HEK293 (cell line): ENCODE measurements at regions not wholly inside any gene's neighbourhood (a gene's known extent, or its start where the extent isn't known, plus 50 kb on each side); places are given as distances from the start of the nearest gene placed in this dataset.

Experiments
- CTCF ChIA-PET: fragments of 350-600 bp; formaldehyde crosslinking; extraction: SDS; loops from one replicate; lab custom pipeline; 2021; ENCODE audit warnings: antibody characterized with exemption; lab: Yijun Ruan, JAX
- POLR2A ChIA-PET: fragments of 300-600 bp; formaldehyde crosslinking; extraction: SDS; loops from one replicate; lab custom pipeline; 2020; ENCODE audit warnings: antibody characterized with exemption, inconsistent platforms; lab: Yijun Ruan, JAX
- H3K27ac ChIP-seq: fragments of 200-500 bp; sonication (Bioruptor generic); 2 replicates; pipeline ENCODE4 v1.5.1; 2014; ENCODE audit warnings: low read depth, low read length, control low read depth, inconsistent platforms; ENCODE audit errors: extremely low read depth
- H3K36me3 ChIP-seq, 2 experiments: fragments of 200-500 bp in 1 of 2; sonication (Bioruptor generic) in 1 of 2; 1 replicate in 1 of 2; 2 replicates in 1 of 2; pipeline ENCODE4 v1.5.1; 2014 to 2017; ENCODE audit warnings: inconsistent platforms in 2 of 2, low read length in 2 of 2; ENCODE audit not compliant: control insufficient read depth in 2 of 2, insufficient read depth in 1 of 2
- H3K4me1 ChIP-seq: fragments of 200-500 bp; sonication (Bioruptor generic); 2 replicates; pipeline ENCODE4 v1.5.1; 2014; ENCODE audit warnings: mild to moderate bottlenecking, low read length, inconsistent platforms; ENCODE audit not compliant: control insufficient read depth, insufficient read depth
- H3K4me3 ChIP-seq: 2 replicates; pipeline ENCODE4 v1.5.1; 2011; ENCODE audit warnings: low read depth, mild to moderate bottlenecking, control low read depth, low read length, moderate library complexity
- H3K9me3 ChIP-seq: fragments of 200-500 bp; sonication (Bioruptor generic); 2 replicates; pipeline ENCODE4 v1.5.1; 2014; ENCODE audit warnings: low read depth, low read length, inconsistent platforms; ENCODE audit not compliant: control insufficient read depth, insufficient read depth
- BCL6B ChIP-seq: fragments of 450-650 bp; formaldehyde crosslinking; IDR thresholded peaks from 2 replicates; pipeline ENCODE4 v1.5.1; 2017; ENCODE audit warnings: missing biosample characterization, missing genetic modification characterization
- HIC1 ChIP-seq: fragments of 450-650 bp; formaldehyde crosslinking; IDR thresholded peaks from 2 replicates; pipeline ENCODE4 v1.5.1; 2016; ENCODE audit warnings: missing biosample characterization, missing genetic modification characterization
- HOXA7 ChIP-seq: sonication (generic); formaldehyde crosslinking; IDR thresholded peaks from 2 replicates; pipeline ENCODE4 v1.8.1; 2022; ENCODE audit warnings: missing genetic modification reagents, borderline replicate concordance
- MZF1 ChIP-seq: fragments of 450-650 bp; formaldehyde crosslinking; IDR thresholded peaks from 2 replicates; pipeline ENCODE4 v1.5.1; 2017; ENCODE audit warnings: missing biosample characterization, missing genetic modification characterization, borderline replicate concordance
- OVOL3 ChIP-seq: fragments of 450-650 bp; formaldehyde crosslinking; IDR thresholded peaks from 2 replicates; pipeline ENCODE4 v1.5.1; 2016; ENCODE audit warnings: missing biosample characterization, missing genetic modification characterization
- SCRT1 ChIP-seq: fragments of 450-650 bp; formaldehyde crosslinking; IDR thresholded peaks from 2 replicates; pipeline ENCODE4 v1.5.1; 2016; ENCODE audit warnings: missing biosample characterization, missing genetic modification characterization, borderline replicate concordance
- YY2 ChIP-seq: fragments of 450-650 bp; formaldehyde crosslinking; IDR thresholded peaks from 2 replicates; pipeline ENCODE4 v1.5.1; 2016; ENCODE audit warnings: missing biosample characterization, missing genetic modification characterization
- ZBTB21 ChIP-seq: fragments of 450-650 bp; formaldehyde crosslinking; IDR thresholded peaks from 2 replicates; pipeline ENCODE4 v1.5.1; 2017; ENCODE audit warnings: missing biosample characterization, missing genetic modification characterization
- ZBTB48 ChIP-seq: fragments of 450-650 bp; formaldehyde crosslinking; IDR thresholded peaks from 2 replicates; pipeline ENCODE4 v1.5.1; 2016; ENCODE audit warnings: missing biosample characterization, missing genetic modification characterization
- ZBTB8A ChIP-seq: fragments of 450-650 bp; formaldehyde crosslinking; IDR thresholded peaks from 2 replicates; pipeline ENCODE4 v1.5.1; 2016; ENCODE audit warnings: missing biosample characterization, missing genetic modification characterization
- ZNF10 ChIP-seq: fragments of 450-650 bp; formaldehyde crosslinking; IDR thresholded peaks from 2 replicates; pipeline ENCODE4 v1.5.1; 2017; ENCODE audit warnings: missing biosample characterization, missing genetic modification characterization
- ZNF16 ChIP-seq: fragments of 450-650 bp; formaldehyde crosslinking; IDR thresholded peaks from 2 replicates; pipeline ENCODE4 v1.5.1; 2016; ENCODE audit warnings: low read depth, missing biosample characterization, missing genetic modification characterization
- ZNF184 ChIP-seq: fragments of 450-650 bp; IDR thresholded peaks from 2 replicates; pipeline ENCODE4 v1.5.1; 2018; ENCODE audit warnings: missing biosample characterization, mild to moderate bottlenecking, missing genetic modification characterization
- ZNF24 ChIP-seq: fragments of 450-650 bp; formaldehyde crosslinking; IDR thresholded peaks from 2 replicates; pipeline ENCODE4 v1.5.1; 2016; ENCODE audit warnings: missing biosample characterization, missing genetic modification characterization
- ZNF274 ChIP-seq, 2 experiments: fragments of 200-500 bp in 1 of 2; fragments of 450-650 bp in 1 of 2; sonication (Bioruptor generic) in 1 of 2; formaldehyde crosslinking in 1 of 2; IDR thresholded peaks; 2 replicates each; pipeline versions ENCODE4 v1.5.1 to v1.6.1; 2014 to 2016; ENCODE audit warnings: borderline replicate concordance in 1 of 2, inconsistent platforms in 1 of 2, low read length in 1 of 2, missing biosample characterization in 1 of 2, missing genetic modification characterization in 1 of 2
- ZNF292 ChIP-seq: fragments of 450-650 bp; formaldehyde crosslinking; IDR thresholded peaks from 2 replicates; pipeline ENCODE4 v1.5.1; 2016; ENCODE audit warnings: low read depth, missing biosample characterization, missing genetic modification characterization, borderline replicate concordance
- ZNF366 ChIP-seq: fragments of 450-650 bp; formaldehyde crosslinking; conservative IDR thresholded peaks from 2 replicates; pipeline ENCODE4 v1.5.1; 2016; ENCODE audit warnings: missing biosample characterization, missing genetic modification characterization
- ZNF426 ChIP-seq: fragments of 450-650 bp; formaldehyde crosslinking; IDR thresholded peaks from 2 replicates; pipeline ENCODE4 v1.5.1; 2017; ENCODE audit warnings: missing biosample characterization, missing genetic modification characterization, mild to moderate bottlenecking, inconsistent platforms, moderate library complexity
- ZNF514 ChIP-seq: fragments of 450-650 bp; formaldehyde crosslinking; IDR thresholded peaks from 2 replicates; pipeline ENCODE4 v1.5.1; 2016; ENCODE audit warnings: missing biosample characterization, missing genetic modification characterization
- ZNF521 ChIP-seq: fragments of 450-650 bp; formaldehyde crosslinking; IDR thresholded peaks from 2 replicates; pipeline ENCODE4 v1.5.1; 2017; ENCODE audit warnings: missing biosample characterization, mild to moderate bottlenecking, missing genetic modification characterization
- ZNF670 ChIP-seq: fragments of 450-650 bp; formaldehyde crosslinking; IDR thresholded peaks from 2 replicates; pipeline ENCODE4 v1.5.1; 2016; ENCODE audit warnings: missing biosample characterization, missing genetic modification characterization, low read depth
- ZNF704 ChIP-seq: fragments of 450-650 bp; formaldehyde crosslinking; IDR thresholded peaks from 2 replicates; pipeline ENCODE4 v1.5.1; 2016; ENCODE audit warnings: missing biosample characterization, missing genetic modification characterization
- ZNF768 ChIP-seq: fragments of 450-650 bp; formaldehyde crosslinking; IDR thresholded peaks from 2 replicates; pipeline ENCODE4 v1.5.1; 2018; ENCODE audit warnings: missing biosample characterization, mild to moderate bottlenecking, missing genetic modification characterization
- ZNF777 ChIP-seq: fragments of 450-650 bp; formaldehyde crosslinking; IDR thresholded peaks from 2 replicates; pipeline ENCODE4 v1.5.1; 2017; ENCODE audit warnings: missing biosample characterization, missing genetic modification characterization, borderline replicate concordance
- ZNF792 ChIP-seq: fragments of 450-650 bp; formaldehyde crosslinking; IDR thresholded peaks from 2 replicates; pipeline ENCODE4 v1.5.1; 2016; ENCODE audit warnings: missing biosample characterization, missing genetic modification characterization
- ZSCAN16 ChIP-seq: fragments of 450-650 bp; formaldehyde crosslinking; IDR thresholded peaks from 2 replicates; pipeline ENCODE4 v1.5.1; 2016; ENCODE audit warnings: missing biosample characterization, missing genetic modification characterization
- ZSCAN4 ChIP-seq: fragments of 450-650 bp; formaldehyde crosslinking; IDR thresholded peaks from 2 replicates; pipeline ENCODE4 v1.5.1; 2017; ENCODE audit warnings: missing biosample characterization, missing genetic modification characterization

DNA sequence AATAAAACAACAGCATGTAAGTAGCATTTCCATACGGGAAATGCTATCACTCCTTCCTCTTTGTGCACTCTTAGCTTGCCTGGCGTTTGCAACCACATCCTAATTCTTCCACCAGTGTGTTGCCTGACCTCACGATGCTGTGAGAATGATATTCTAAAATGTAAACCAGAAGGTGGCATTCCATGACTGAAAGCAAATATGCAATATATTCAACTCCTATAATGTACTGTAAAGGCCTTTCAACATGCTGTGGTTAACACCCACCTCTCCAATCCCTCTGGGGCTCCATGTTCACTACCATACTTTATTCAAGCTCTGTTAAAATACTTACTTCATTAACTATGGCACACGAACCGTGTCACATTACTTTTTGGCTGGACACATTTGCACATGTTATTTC is 420.6 kb upstream of the DEPDC1 start:
- TF ChIP-seq ZSCAN4 (tag by site-specific recombination) = no peak
- TF ChIP-seq ZNF792 = no peak
- no peak for TF ChIP-seq ZNF16
- no peak for TF ChIP-seq ZBTB8A (tag by site-specific recombination)
- no peak for TF ChIP-seq ZNF366 (tag by site-specific recombination)
- no peak for TF ChIP-seq ZNF184 (tag by site-specific recombination)
- no peak for TF ChIP-seq ZNF704
- no peak for TF ChIP-seq ZNF777 (tag by site-specific recombination)
- TF ChIP-seq ZNF24 (tag by site-specific recombination) = no peak
- TF ChIP-seq ZNF292 (tag by site-specific recombination) = no peak
- TF ChIP-seq ZNF426 (tag by site-specific recombination) = no peak
- no peak for TF ChIP-seq SCRT1 (tag by site-specific recombination)
- TF ChIP-seq ZNF670 (tag by site-specific recombination) = no peak
- TF ChIP-seq ZNF521 (tag by site-specific recombination) = no peak
- no peak for TF ChIP-seq ZSCAN16 (tag by site-specific recombination)
- TF ChIP-seq HOXA7 (CRISPR knock-in tag) = no peak
- TF ChIP-seq ZNF514 = no peak
- no peak for TF ChIP-seq MZF1
- TF ChIP-seq ZNF768 = no peak
- no peaks in the 10 kb centered on the region for H3K4me1 ChIP-seq
- ChIA-PET CTCF (interaction anchor here (0.8 kb wide), 1 partner anchor 136 kb away, joined by 3 read pairs; no protein-coding TSS in a partner anchor), POLR2A (no interaction called here)
- no peak overlapping the region for H3K27ac ChIP-seq
- no peaks in the 10 kb centered on the region for H3K36me3 ChIP-seq
- H3K9me3 ChIP-seq = no peaks in the 10 kb centered on the region
- H3K4me3 ChIP-seq = no peak overlapping the region

- Histone ChIP-seq H3K9me3 (no peaks in the 10 kb centered on the region), H3K4me3 (no peak overlapping the region), H3K36me3 (no peaks in the 10 kb centered on the region), H3K4me1 (no peaks in the 10 kb centered on the region), H3K27ac (no peak overlapping the region)
- POLR2A ChIA-PET = no interaction called here
- no peak for TF ChIP-seq HIC1 (tag by site-specific recombination)
- TF ChIP-seq YY2 (tag by site-specific recombination) = no peak
- TF ChIP-seq BCL6B (tag by site-specific recombination) = no peak
- TF ChIP-seq OVOL3 (tag by site-specific recombination) = no peak
- no peak for TF ChIP-seq ZNF670 (tag by site-specific recombination)
- TF ChIP-seq ZNF10 (tag by site-specific recombination) = no peak
- TF ChIP-seq ZBTB21 (tag by site-specific recombination) = no peak
- no peak for TF ChIP-seq ZNF274 (IDR thresholded peaks at IDR 0.05; ENCODE audit: low read length)
- no peak for TF ChIP-seq ZNF274 (tag by site-specific recombination; IDR thresholded peaks at IDR 0.05; ENCODE audit: borderline replicate concordance)
- no peak for TF ChIP-seq HOXA7 (CRISPR knock-in tag)
- TF ChIP-seq ZBTB48 (tag by site-specific recombination) = no peak
- CTCF ChIA-PET = no interaction called here
These were observed 421.7 kb upstream of the DEPDC1 start for GRCh38 chr1:68918563-68918962.
